OCI-LY7 (cell line): ENCODE measurements at regions not wholly inside any gene's neighbourhood (a gene's known extent, or its start where the extent isn't known, plus 50 kb on each side); places are given as distances from the start of the nearest gene placed in this dataset.

Experiments
- CTCF ChIP-seq: fragments of 200-600 bp; sonication (generic); conservative IDR thresholded peaks from 2 replicates; pipeline ENCODE4 v1.5.1; 2014; ENCODE audit warnings: mild to moderate bottlenecking, antibody characterized with exemption, low read length, moderate library complexity, mixed read lengths
- EZH2phosphoT487 ChIP-seq: fragments of 200-600 bp; sonication (generic); IDR thresholded peaks from 2 replicates; pipeline ENCODE4 v1.6.1; 2018; ENCODE audit warnings: low read depth, borderline replicate concordance, mild to moderate bottlenecking, mixed run types, antibody characterized with exemption, low read length, moderate library complexity, mixed read lengths

- TF ChIP-seq CTCF (no peak), EZH2phosphoT487 (no peak)
These were observed 284.8 kb upstream of the FBXO33 start for GRCh38 chr14:39716987-39717570.
